ENCODE measurements at regions not wholly inside any gene's neighbourhood (a gene's known extent, or its start where the extent isn't known, plus 50 kb on each side); places are given as distances from the start of the nearest gene placed in this dataset.
A peak's percentile ranks its signal among the peaks of the same experiment; 100 is the strongest.

DNA sequence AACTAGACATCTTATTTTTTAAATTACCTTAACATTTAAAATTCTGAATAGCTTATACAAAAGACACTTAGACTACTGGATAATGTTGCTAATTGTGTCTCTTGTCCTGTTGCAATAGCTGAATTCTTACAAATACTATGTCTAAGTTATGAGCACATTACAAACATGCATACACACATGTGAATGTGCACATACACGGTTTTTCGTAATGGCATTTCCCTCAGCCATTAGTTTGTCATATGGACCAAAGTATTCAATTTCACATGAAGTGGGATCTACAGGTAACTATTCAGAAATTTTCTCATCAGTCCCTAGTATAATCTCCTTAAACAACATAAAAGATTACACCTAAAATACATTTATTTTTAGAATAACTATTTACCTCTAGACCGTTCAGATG, 178.6 kb upstream of the BET1 start:
- no peak overlapping the region for H3K4me3 Mint-ChIP-seq
- TF ChIP-seq, protein P1, sequence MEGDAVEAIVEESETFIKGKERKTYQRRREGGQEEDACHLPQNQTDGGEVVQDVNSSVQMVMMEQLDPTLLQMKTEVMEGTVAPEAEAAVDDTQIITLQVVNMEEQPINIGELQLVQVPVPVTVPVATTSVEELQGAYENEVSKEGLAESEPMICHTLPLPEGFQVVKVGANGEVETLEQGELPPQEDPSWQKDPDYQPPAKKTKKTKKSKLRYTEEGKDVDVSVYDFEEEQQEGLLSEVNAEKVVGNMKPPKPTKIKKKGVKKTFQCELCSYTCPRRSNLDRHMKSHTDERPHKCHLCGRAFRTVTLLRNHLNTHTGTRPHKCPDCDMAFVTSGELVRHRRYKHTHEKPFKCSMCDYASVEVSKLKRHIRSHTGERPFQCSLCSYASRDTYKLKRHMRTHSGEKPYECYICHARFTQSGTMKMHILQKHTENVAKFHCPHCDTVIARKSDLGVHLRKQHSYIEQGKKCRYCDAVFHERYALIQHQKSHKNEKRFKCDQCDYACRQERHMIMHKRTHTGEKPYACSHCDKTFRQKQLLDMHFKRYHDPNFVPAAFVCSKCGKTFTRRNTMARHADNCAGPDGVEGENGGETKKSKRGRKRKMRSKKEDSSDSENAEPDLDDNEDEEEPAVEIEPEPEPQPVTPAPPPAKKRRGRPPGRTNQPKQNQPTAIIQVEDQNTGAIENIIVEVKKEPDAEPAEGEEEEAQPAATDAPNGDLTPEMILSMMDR (IDR thresholded peaks at IDR 0.05): no peak
- no peaks in the 10 kb centered on the region for H3K36me3 Mint-ChIP-seq
- H3K27ac Mint-ChIP-seq: no peak overlapping the region
- Histone ChIP-seq H3K4me3 (replicated peaks in 1 of 3; ENCODE audit: low read depth in 2 of 3, low read length in 3 of 3) (no peak overlapping the region), H3K4me1 (ENCODE audit: control insufficient read depth in 1 of 2, insufficient read depth in 2 of 2, low read length in 2 of 2) (peaks cover 0 to 4% of the 10 kb centered on the region in 2 donors), H3K27ac (ENCODE audit: low read depth in 1 of 2, low read length in 2 of 2) (no peak overlapping the region), H3K27me3 (ENCODE audit: control insufficient read depth in 2 of 2, insufficient read depth in 2 of 2, low read length in 2 of 2) (no peaks in the 10 kb centered on the region), H2AFZ (ENCODE audit: insufficient read depth, low read depth, low read length, poor library complexity, severe bottlenecking) (no peak overlapping the region), H3K9ac (ENCODE audit: insufficient read depth, low read length, poor library complexity, severe bottlenecking) (no peak overlapping the region), H3K9me3 (replicated peaks in 1 of 2; ENCODE audit: control insufficient read depth in 1 of 2, insufficient read depth in 1 of 2, low read length in 2 of 2) (no peaks in the 10 kb centered on the region), H3K79me2 (ENCODE audit: insufficient read depth, low read length) (no peaks in the 10 kb centered on the region), H3K36me3 (replicated peaks in 1 of 2; ENCODE audit: control insufficient read depth in 1 of 2, insufficient read depth in 2 of 2, low read length in 2 of 2) (no peaks in the 10 kb centered on the region), H3K4me2 (replicated peaks; ENCODE audit: extremely low read depth, low read length, poor library complexity, severe bottlenecking) (no peak overlapping the region), H4K20me1 (ENCODE audit: insufficient read depth, low read length) (no peaks in the 10 kb centered on the region)
- intact Hi-C loops (cut with micrococcal nuclease): no loop called here
- peaks cover 0 to 4% (median 0%) of the 10 kb centered on the region in 7 donors for H3K9me3 Mint-ChIP-seq
- peaks cover 9% of the 10 kb centered on the region for H3K4me1 Mint-ChIP-seq
- H3K27me3 Mint-ChIP-seq (ENCODE audit: low read depth in 3 of 3): no peaks in the 10 kb centered on the region
- 100% methylated on average over 2 of the region's 3 CpGs for WGBS (ENCODE audit: insufficient coverage)
- DNase-seq: no peak

DNA sequence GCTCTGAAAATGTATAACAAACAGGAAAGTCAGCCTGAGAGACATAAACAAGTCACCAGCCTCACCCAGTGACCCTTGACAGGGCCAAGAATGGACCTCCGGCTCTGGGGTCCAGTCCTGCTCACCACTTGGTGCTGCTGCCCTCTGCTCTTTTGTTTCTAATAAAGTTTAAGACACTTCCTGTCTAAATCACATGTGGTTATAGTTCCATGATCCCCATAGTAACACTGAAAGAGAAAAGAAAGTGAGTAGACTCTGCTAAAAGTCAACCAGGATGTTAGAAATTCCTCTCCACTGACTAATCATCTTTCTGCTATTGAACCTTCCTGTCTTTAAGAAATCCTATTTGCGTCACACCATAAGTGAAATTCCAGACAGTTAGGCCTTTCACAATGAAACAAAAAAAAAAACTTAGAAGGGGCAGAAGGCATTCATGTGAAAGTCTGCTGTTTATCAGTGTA, 179.2 kb upstream of the BET1 start:
- H3K4me3 ChIP-seq (replicated peaks in 1 of 3; ENCODE audit: low read depth in 2 of 3, low read length in 3 of 3): no peak overlapping the region
- H3K9ac ChIP-seq (ENCODE audit: insufficient read depth, low read length, poor library complexity, severe bottlenecking): no peak overlapping the region
- Mint-ChIP-seq H3K9me3 (peaks cover 0 to 8% (median 2%) of the 10 kb centered on the region in 7 donors), H3K27me3 (ENCODE audit: low read depth in 3 of 3) (no peaks in the 10 kb centered on the region), H3K36me3 (no peaks in the 10 kb centered on the region), H3K27ac (no peak overlapping the region), H3K4me1 (peaks cover 4% of the 10 kb centered on the region), H3K4me3 (no peak overlapping the region)
- H3K27me3 ChIP-seq (ENCODE audit: control insufficient read depth in 2 of 2, insufficient read depth in 2 of 2, low read length in 2 of 2): no peaks in the 10 kb centered on the region
- 100% methylated on average over 1 of the region's 2 CpGs for WGBS (ENCODE audit: insufficient coverage)
- no peak overlapping the region for H3K27ac ChIP-seq (ENCODE audit: low read depth in 1 of 2, low read length in 2 of 2)
- no peaks in the 10 kb centered on the region for H3K9me3 ChIP-seq (replicated peaks in 1 of 2; ENCODE audit: control insufficient read depth in 1 of 2, insufficient read depth in 1 of 2, low read length in 2 of 2)
- H4K20me1 ChIP-seq (ENCODE audit: insufficient read depth, low read length): no peaks in the 10 kb centered on the region
- H3K79me2 ChIP-seq (ENCODE audit: insufficient read depth, low read length): no peaks in the 10 kb centered on the region
- intact Hi-C loops (cut with micrococcal nuclease): no loop called here
- H3K4me2 ChIP-seq (replicated peaks; ENCODE audit: extremely low read depth, low read length, poor library complexity, severe bottlenecking): no peak overlapping the region
- DNase-seq: peak in 1 of 3 donors; percentile 26
- no peaks in the 10 kb centered on the region for H3K36me3 ChIP-seq (replicated peaks in 1 of 2; ENCODE audit: control insufficient read depth in 1 of 2, insufficient read depth in 2 of 2, low read length in 2 of 2)
- H3K4me1 ChIP-seq (ENCODE audit: control insufficient read depth in 1 of 2, insufficient read depth in 2 of 2, low read length in 2 of 2): no peaks in the 10 kb centered on the region
- TF ChIP-seq, protein P1 (IDR thresholded peaks at IDR 0.05): no peak
- no peak overlapping the region for H2AFZ ChIP-seq (ENCODE audit: insufficient read depth, low read depth, low read length, poor library complexity, severe bottlenecking)

All from CD14-positive monocyte (primary cell).